ENCODE measurements at regions not wholly inside any gene's neighbourhood (a gene's known extent, or its start where the extent isn't known, plus 50 kb on each side); places are given as distances from the start of the nearest gene placed in this dataset.

- no peak for DNase-seq (ENCODE audit: low read depth, low spot score)
- TF ChIP-seq PAX5 (IDR thresholded peaks at IDR 0.05; ENCODE audit: borderline replicate concordance, low read depth, low read length) = no peak
- no peak for TF ChIP-seq SMAD1 (IDR thresholded peaks at IDR 0.05; ENCODE audit: low read depth, partially characterized antibody)
- no peak for TF ChIP-seq ZNF687 (IDR thresholded peaks at IDR 0.05)
- no peak overlapping the region for H3K9ac ChIP-seq (ENCODE audit: control insufficient read depth, insufficient read depth, low read length)
- H3K4me1 ChIP-seq (ENCODE audit: control insufficient read depth, insufficient read depth, low read length) = no peaks in the 10 kb centered on the region
- no TSS peak for BruUV-seq (replicated peaks)
- intact Hi-C loops (cut with micrococcal nuclease; ENCODE audit: unreplicated experiment) = no loop called here
- H3K27me3 ChIP-seq (replicated peaks in 1 of 2; ENCODE audit: control insufficient read depth in 2 of 2, insufficient read depth in 2 of 2, low read length in 1 of 2) = no peaks in the 10 kb centered on the region
- H3K79me2 ChIP-seq (ENCODE audit: control insufficient read depth, insufficient read depth, low read length) = no peaks in the 10 kb centered on the region
- CTCF ChIA-PET = no interaction called here
- 0% methylated on average over 1 of the region's 1 CpG for WGBS (ENCODE audit: insufficient coverage, insufficient replicate concordance, low lambda C conversion rate, missing lambda C conversion rate)
- POLR2A ChIA-PET = no interaction called here
- no peak overlapping the region for H3K27ac ChIP-seq (ENCODE audit: control insufficient read depth, insufficient read depth)
- SMC1A ChIA-PET (ENCODE audit: uncharacterized antibody, unreplicated experiment) = no interaction called here
- RAD21 ChIA-PET (ENCODE audit: unreplicated experiment) = no interaction called here
- in situ Hi-C loops (cut with MboI) = no loop called here
- H3K4me2 ChIP-seq (ENCODE audit: control insufficient read depth, insufficient read depth) = no peak overlapping the region
- H3K9me3 ChIP-seq (replicated peaks; ENCODE audit: control insufficient read depth, insufficient read depth, low read length) = no peaks in the 10 kb centered on the region
- no peak overlapping the region for H2AFZ ChIP-seq (ENCODE audit: control insufficient read depth, low read depth, low read length)
- no peak for ATAC-seq
- no peaks in the 10 kb centered on the region for H3K36me3 ChIP-seq (ENCODE audit: control insufficient read depth in 2 of 2, insufficient read depth in 2 of 2, low read length in 1 of 2)
- H4K20me1 ChIP-seq (ENCODE audit: control insufficient read depth, insufficient read depth) = no peaks in the 10 kb centered on the region
- no peak overlapping the region for H3K4me3 ChIP-seq
- FAIRE-seq = no peak
Observed at GRCh38 chr5:93225748-93226147, 355.3 kb downstream of the NR2F1-AS1 start.

DNA sequence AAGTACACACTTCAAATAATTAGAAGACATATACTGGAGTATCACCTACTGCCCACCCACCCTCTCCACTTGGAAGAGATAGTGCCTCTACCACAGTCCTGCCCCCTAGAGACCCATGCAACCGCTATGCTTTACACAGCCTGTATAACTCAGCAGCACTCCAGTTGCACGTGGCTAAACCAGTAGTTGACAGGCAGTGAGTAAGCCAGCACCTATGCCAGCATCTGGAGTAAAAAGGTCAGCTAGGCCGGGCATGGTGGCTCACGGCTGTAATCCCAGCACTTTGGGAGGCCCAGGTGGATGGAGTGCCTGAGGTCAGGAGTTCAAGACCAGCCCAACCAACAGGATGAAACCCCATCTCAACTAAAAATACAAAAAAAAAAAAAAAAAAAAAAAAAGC lies 356.4 kb downstream of the NR2F1-AS1 start:
- Histone ChIP-seq H2AFZ (ENCODE audit: control insufficient read depth, low read depth, low read length) (no peak overlapping the region), H3K27ac (ENCODE audit: control insufficient read depth, insufficient read depth) (no peak overlapping the region), H3K27me3 (replicated peaks in 1 of 2; ENCODE audit: control insufficient read depth in 2 of 2, insufficient read depth in 2 of 2, low read length in 1 of 2) (no peaks in the 10 kb centered on the region), H3K9me3 (replicated peaks; ENCODE audit: control insufficient read depth, insufficient read depth, low read length) (no peaks in the 10 kb centered on the region), H3K9ac (ENCODE audit: control insufficient read depth, insufficient read depth, low read length) (no peak overlapping the region), H3K4me1 (ENCODE audit: control insufficient read depth, insufficient read depth, low read length) (no peaks in the 10 kb centered on the region), H3K4me3 (no peak overlapping the region), H3K36me3 (ENCODE audit: control insufficient read depth in 2 of 2, insufficient read depth in 2 of 2, low read length in 1 of 2) (no peaks in the 10 kb centered on the region), H4K20me1 (ENCODE audit: control insufficient read depth, insufficient read depth) (no peaks in the 10 kb centered on the region), H3K4me2 (ENCODE audit: control insufficient read depth, insufficient read depth) (no peak overlapping the region), H3K79me2 (ENCODE audit: control insufficient read depth, insufficient read depth, low read length) (no peaks in the 10 kb centered on the region)
- CTCF ChIA-PET = no interaction called here
- ATAC-seq (no peak), FAIRE-seq (no peak), DNase-seq (ENCODE audit: low read depth, low spot score) (no peak)
- BruUV-seq (replicated peaks) = no TSS peak
- in situ Hi-C loops (cut with MboI) (no loop called here), intact Hi-C loops (cut with micrococcal nuclease; ENCODE audit: unreplicated experiment) (no loop called here)
- POLR2A ChIA-PET = no interaction called here
- RAD21 ChIA-PET (ENCODE audit: unreplicated experiment) = no interaction called here
- 30% methylated on average over 4 of the region's 4 CpGs for WGBS (ENCODE audit: insufficient coverage, insufficient replicate concordance, low lambda C conversion rate, missing lambda C conversion rate)
- SMC1A ChIA-PET (ENCODE audit: uncharacterized antibody, unreplicated experiment) = no interaction called here
- TF ChIP-seq GATAD2B (conservative IDR thresholded peaks at IDR 0.05; ENCODE audit: low read depth) (no peak), RUNX3 (IDR thresholded peaks at IDR 0.05; ENCODE audit: low read length) (no peak), CBFB (IDR thresholded peaks at IDR 0.05; ENCODE audit: low read depth) (no peak), KDM1A (IDR thresholded peaks at IDR 0.05; ENCODE audit: borderline replicate concordance) (no peak)
- TF ChIP-seq, protein P1, sequence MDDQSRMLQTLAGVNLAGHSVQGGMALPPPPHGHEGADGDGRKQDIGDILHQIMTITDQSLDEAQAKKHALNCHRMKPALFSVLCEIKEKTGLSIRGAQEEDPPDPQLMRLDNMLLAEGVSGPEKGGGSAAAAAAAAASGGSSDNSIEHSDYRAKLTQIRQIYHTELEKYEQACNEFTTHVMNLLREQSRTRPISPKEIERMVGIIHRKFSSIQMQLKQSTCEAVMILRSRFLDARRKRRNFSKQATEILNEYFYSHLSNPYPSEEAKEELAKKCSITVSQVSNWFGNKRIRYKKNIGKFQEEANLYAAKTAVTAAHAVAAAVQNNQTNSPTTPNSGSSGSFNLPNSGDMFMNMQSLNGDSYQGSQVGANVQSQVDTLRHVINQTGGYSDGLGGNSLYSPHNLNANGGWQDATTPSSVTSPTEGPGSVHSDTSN (IDR thresholded peaks at IDR 0.05; ENCODE audit: insufficient replicate concordance, low read depth, low read length) = no peak
- TF ChIP-seq, protein P2, sequence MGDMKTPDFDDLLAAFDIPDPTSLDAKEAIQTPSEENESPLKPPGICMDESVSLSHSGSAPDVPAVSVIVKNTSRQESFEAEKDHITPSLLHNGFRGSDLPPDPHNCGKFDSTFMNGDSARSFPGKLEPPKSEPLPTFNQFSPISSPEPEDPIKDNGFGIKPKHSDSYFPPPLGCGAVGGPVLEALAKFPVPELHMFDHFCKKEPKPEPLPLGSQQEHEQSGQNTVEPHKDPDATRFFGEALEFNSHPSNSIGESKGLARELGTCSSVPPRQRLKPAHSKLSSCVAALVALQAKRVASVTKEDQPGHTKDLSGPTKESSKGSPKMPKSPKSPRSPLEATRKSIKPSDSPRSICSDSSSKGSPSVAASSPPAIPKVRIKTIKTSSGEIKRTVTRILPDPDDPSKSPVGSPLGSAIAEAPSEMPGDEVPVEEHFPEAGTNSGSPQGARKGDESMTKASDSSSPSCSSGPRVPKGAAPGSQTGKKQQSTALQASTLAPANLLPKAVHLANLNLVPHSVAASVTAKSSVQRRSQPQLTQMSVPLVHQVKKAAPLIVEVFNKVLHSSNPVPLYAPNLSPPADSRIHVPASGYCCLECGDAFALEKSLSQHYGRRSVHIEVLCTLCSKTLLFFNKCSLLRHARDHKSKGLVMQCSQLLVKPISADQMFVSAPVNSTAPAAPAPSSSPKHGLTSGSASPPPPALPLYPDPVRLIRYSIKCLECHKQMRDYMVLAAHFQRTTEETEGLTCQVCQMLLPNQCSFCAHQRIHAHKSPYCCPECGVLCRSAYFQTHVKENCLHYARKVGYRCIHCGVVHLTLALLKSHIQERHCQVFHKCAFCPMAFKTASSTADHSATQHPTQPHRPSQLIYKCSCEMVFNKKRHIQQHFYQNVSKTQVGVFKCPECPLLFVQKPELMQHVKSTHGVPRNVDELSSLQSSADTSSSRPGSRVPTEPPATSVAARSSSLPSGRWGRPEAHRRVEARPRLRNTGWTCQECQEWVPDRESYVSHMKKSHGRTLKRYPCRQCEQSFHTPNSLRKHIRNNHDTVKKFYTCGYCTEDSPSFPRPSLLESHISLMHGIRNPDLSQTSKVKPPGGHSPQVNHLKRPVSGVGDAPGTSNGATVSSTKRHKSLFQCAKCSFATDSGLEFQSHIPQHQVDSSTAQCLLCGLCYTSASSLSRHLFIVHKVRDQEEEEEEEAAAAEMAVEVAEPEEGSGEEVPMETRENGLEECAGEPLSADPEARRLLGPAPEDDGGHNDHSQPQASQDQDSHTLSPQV (IDR thresholded peaks at IDR 0.05) = no peak

Measured in GM12878 (cell line).